Endothelial cell (in vitro differentiated cells): ENCODE measurements at regions not wholly inside any gene's neighbourhood (a gene's known extent, or its start where the extent isn't known, plus 50 kb on each side); places are given as distances from the start of the nearest gene placed in this dataset.
"Not testable (repeated sequence)": the region's sequence is repeated elsewhere in the genome, so short reads cannot be mapped to it uniquely, and the experiment has no call there.

Experiments
- DNase-seq: peaks from one replicate; pipeline ENCODE4 v3.0.0; 2021; ENCODE audit warnings: low spot score
- H3K27ac Mint-ChIP-seq: one replicate; pipeline ENCODE4 v1.8.0; 2021; ENCODE audit warnings: mixed read lengths, inconsistent platforms; ENCODE audit not compliant: unreplicated experiment
- H3K27me3 Mint-ChIP-seq: one replicate; pipeline ENCODE4 v1.8.0; 2021; ENCODE audit warnings: mild to moderate bottlenecking, moderate library complexity, mixed read lengths, inconsistent platforms; ENCODE audit not compliant: unreplicated experiment
- H3K36me3 Mint-ChIP-seq: one replicate; pipeline ENCODE4 v1.8.0; 2021; ENCODE audit warnings: mild to moderate bottlenecking, low read depth, mixed read lengths, inconsistent platforms; ENCODE audit not compliant: unreplicated experiment
- H3K4me1 Mint-ChIP-seq: one replicate; pipeline ENCODE4 v1.8.0; 2021; ENCODE audit warnings: mild to moderate bottlenecking, mixed read lengths, inconsistent platforms; ENCODE audit not compliant: unreplicated experiment
- H3K4me3 Mint-ChIP-seq: one replicate; pipeline ENCODE4 v1.8.0; 2021; ENCODE audit warnings: mild to moderate bottlenecking, mixed read lengths, inconsistent platforms; ENCODE audit not compliant: unreplicated experiment
- H3K9me3 Mint-ChIP-seq: one replicate; pipeline ENCODE4 v1.8.0; 2021; ENCODE audit warnings: mixed read lengths, inconsistent platforms; ENCODE audit not compliant: unreplicated experiment
- CTCF ChIP-seq: fragments of 200-600 bp; sonication (generic); IDR thresholded peaks from one replicate; pipeline ENCODE4 v1.5.0; 2021; ENCODE audit warnings: antibody characterized with exemption; ENCODE audit not compliant: unreplicated experiment

- H3K9me3 Mint-ChIP-seq: no peaks in the 10 kb centered on the region
- H3K27me3 Mint-ChIP-seq: no peaks in the 10 kb centered on the region
- no peak for DNase-seq
- no peak overlapping the region for H3K4me3 Mint-ChIP-seq
- H3K4me1 Mint-ChIP-seq: no peaks in the 10 kb centered on the region
- no peaks in the 10 kb centered on the region for H3K36me3 Mint-ChIP-seq
- TF ChIP-seq CTCF: no peak
- H3K27ac Mint-ChIP-seq: no peak overlapping the region
Measured at GRCh38 chr22:48819961-48820360, 1007.7 kb downstream of the BRD1 start.

DNA sequence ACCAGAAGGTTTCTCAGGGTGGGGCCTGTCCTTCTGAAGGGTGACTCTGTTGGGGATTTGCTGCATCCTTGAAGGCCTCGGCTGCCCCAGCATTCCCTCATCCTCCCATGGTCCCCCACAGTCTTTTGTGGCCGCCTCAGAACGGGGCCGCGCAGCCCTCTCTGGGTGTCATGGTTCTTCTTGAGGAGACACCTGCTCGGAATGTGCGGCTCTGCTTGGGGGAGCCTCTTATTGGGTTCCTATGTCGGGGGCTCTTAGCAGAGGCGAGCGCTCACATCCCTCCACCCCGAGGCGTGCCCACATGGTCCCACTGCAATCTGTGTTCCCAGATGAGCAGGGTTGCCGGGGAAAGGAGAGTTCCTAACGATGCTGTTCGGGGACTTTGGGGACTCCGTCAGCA, 1008.4 kb downstream of the BRD1 start:
- no peak for DNase-seq
- no peak overlapping the region for H3K4me3 Mint-ChIP-seq

GRCh38 chr22:48817491-48817890, 1010.2 kb downstream of the BRD1 start:
- H3K36me3 Mint-ChIP-seq, H3K27ac Mint-ChIP-seq, H3K4me3 Mint-ChIP-seq, H3K9me3 Mint-ChIP-seq, H3K4me1 Mint-ChIP-seq, DNase-seq, H3K27me3 Mint-ChIP-seq: not testable (repeated sequence)

More for the DNA sequence above, 1008.4 kb downstream of the BRD1 start:
- no peaks in the 10 kb centered on the region for H3K4me1 Mint-ChIP-seq
- H3K27me3 Mint-ChIP-seq: no peaks in the 10 kb centered on the region
- no peaks in the 10 kb centered on the region for H3K36me3 Mint-ChIP-seq
- no peaks in the 10 kb centered on the region for H3K9me3 Mint-ChIP-seq
- H3K27ac Mint-ChIP-seq: no peak overlapping the region
- TF ChIP-seq CTCF: no peak

DNA sequence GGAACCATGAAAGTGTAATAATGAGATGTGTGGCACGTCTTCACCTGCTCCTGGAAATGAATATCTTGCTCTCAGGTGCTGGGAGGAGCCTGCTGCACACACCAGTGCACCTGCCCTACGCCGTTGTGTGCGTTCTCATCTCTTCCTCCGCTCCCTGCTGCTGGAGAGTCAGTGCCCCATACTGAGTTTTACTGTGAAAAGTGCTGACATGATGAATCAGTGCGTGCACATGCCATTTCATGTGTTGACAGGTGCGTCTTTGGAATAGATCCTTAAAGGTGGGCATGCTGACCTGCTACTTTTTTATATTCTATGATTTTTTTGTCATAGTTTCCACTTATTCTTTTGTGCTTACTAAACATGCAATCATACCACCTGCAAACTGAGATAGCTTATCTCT, 1015.8 kb downstream of the BRD1 start:
- H3K27ac Mint-ChIP-seq: no peak overlapping the region
- no peak for DNase-seq
- H3K27me3 Mint-ChIP-seq: peaks cover 2% of the 10 kb centered on the region
- no peaks in the 10 kb centered on the region for H3K9me3 Mint-ChIP-seq
- H3K4me1 Mint-ChIP-seq: no peaks in the 10 kb centered on the region
- no peak for TF ChIP-seq CTCF
- no peak overlapping the region for H3K4me3 Mint-ChIP-seq
- no peaks in the 10 kb centered on the region for H3K36me3 Mint-ChIP-seq

DNA sequence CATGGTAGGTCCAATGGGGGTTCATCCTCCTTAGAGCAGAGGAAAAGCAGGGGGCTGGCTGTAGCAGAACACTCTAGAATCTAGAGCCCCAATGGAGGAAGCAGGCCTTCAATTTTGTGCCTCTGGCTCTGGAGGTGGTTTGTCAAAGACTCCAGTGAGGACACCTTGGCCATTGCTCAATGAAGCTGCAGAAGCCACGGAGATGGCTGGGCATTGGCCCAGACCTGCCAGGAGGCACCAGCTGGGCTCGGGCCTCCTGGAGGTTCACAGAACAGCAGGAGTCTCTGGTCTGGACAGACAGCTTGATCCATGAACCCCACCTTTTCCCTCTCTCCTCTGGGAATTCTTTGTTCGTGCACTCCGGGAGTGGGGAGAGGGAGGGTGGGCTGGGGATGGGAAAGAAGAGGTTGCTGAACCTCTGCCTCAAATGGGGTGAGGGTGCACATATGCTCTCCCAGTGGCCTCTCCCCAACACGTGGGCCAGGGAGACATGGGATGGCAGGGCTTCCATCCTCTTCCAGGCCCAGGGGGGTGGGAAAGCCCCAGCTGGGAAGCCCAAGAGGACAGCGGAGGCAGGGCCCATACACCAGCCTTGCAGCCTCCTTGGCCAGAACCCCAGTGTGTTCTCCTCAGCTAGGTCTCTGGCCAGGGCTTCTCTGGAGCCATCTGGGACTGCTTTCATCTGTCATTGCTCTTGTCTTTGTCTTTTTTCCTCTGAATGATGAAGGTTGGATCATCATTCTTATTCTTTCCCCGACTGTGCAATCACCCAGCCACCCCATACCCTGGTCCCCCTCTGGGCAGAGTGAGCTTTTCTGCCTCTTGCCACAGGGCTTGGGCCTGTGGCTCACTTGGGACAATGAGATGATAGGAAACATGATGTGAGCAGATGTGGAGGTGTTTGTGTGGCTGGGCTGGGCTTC, 1019.4 kb downstream of the BRD1 start:
- Mint-ChIP-seq H3K27me3 (peaks cover 4% of the 10 kb centered on the region), H3K9me3 (no peaks in the 10 kb centered on the region), H3K27ac (no peak overlapping the region), H3K4me1 (no peaks in the 10 kb centered on the region), H3K36me3 (no peaks in the 10 kb centered on the region), H3K4me3 (no peak overlapping the region)
- no peak for TF ChIP-seq CTCF
- DNase-seq: no peak
